HG02678 (cell line): ENCODE measurements at regions not wholly inside any gene's neighbourhood (a gene's known extent, or its start where the extent isn't known, plus 50 kb on each side); places are given as distances from the start of the nearest gene placed in this dataset.
A peak's percentile ranks its signal among the peaks of the same experiment; 100 is the strongest.

Source experiments
- ATAC-seq: cut with Tn5 transposase; IDR thresholded peaks from one replicate; pipeline ENCODE4 v1.9.1; 2021; ENCODE audit warnings: mild to moderate bottlenecking, moderate library complexity; ENCODE audit not compliant: unreplicated experiment

- no peak for ATAC-seq
Observed at GRCh38 chr18:51891876-51892275, 448.1 kb upstream of the DCC start.

GRCh38 chr18:51897884-51898283, 442.1 kb upstream of the DCC start:
- ATAC-seq, result no peak

- no peak for ATAC-seq
Observed at GRCh38 chr18:51907687-51908597, 432.1 kb upstream of the DCC start.

- ATAC-seq, result no peak
Observed at GRCh38 chr18:51908598-51908944, 431.4 kb upstream of the DCC start.

DNA sequence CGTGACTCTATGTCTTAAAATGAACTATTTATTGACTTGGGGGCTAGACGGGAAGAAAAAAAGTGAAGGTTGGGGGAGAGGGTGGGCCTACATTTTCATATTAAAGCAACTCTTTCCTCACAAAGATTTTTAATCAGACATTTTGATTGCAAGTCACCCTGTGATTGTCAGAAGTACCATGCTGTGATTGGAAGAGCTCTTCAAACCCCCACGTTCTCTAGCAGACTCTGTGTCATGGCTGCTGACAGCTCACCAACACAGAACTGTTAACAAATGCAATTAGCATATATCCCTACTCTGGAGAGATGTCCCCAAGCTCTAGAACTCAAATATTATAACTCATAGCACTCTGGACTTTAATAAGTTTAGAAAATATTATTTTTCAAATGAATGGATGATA, 428.4 kb upstream of the DCC start:
- no peak for ATAC-seq

GRCh38 chr18:51912381-51912780, 427.6 kb upstream of the DCC start:
- ATAC-seq, result no peak

DNA sequence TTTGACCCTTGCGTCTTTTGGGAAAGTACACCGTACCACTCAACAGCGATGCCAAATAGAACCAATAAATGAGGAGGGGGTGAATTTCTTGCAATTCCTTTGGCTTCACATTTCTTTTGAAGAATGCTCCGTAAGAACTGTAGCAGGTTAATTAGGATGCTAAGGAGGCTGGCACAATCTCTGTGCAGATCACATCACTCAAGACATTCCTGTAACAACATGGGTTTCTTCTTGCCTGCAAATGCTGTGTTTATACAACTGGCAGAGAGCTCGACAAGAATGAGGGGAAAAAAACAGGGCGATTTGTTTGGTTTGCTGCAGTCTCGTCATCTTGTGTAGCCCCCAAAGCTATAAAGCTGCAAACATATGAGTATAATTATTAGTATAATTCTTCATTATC, 424.8 kb upstream of the DCC start:
- no peak for ATAC-seq

- no peak for ATAC-seq
Observed at GRCh38 chr18:51921862-51922261, 418.1 kb upstream of the DCC start.

GRCh38 chr18:51933903-51934302, 406.1 kb upstream of the DCC start:
- no peak for ATAC-seq

DNA sequence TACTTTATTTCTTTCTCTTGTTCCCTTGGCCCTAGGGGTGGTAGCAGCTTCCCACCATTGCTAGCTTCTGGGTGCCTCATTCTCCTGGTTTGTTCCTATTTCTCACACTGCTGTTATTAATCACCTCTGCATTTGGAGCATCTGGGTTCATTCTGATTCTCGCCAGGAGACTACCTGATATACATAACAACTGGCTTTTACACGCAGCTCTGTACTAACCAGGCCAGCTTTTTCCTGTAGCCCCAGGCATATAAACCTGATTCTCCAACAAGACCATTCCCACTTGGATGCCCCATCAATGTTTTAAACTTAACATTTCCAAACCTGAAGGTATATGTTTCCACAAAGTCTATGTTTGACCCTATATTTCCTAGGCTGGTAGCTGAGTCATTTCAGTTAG, 403.9 kb upstream of the DCC start:
- ATAC-seq, result no peak

DNA sequence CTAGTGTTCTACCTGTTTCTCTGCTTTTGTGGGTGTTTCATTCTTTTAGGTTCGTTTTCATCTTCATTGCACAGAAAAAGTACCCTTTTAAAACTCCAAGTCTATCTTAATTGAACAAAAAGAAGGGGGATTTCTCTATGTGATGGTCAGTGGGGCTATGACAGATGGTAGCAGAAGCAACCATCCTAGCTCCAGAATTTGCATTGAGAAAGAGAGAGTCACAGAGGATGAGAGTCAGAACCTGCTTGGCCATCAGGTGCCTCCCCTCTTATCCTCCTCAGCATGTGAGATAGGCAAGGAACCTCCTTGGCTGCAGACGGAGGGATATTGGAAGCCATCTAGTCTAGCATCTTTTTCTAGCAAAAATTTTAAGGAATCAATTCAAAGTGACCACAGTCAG, 398.0 kb upstream of the DCC start:
- ATAC-seq, result peak; percentile 50

GRCh38 chr18:51943281-51943680, 396.7 kb upstream of the DCC start:
- no peak for ATAC-seq

DNA sequence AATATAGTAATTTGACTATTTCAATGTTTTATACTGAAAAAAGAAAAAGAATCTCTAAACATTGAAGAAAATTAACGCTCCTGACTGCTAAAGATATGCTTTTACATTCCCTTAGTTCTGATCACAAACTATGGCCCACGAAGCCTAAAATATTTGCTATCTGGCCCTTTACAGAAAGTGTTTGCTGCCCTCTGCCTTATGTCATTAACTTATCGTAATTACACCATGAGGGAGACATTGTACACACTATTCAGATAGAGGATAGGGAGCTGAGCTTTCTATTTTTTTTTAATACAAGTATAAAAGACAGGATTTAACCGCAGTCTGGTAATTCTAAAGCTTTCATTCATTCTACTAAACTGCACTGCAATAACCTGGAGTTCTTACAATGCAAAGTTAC, 393.1 kb upstream of the DCC start:
- ATAC-seq, result no peak

GRCh38 chr18:51952844-51953243, 387.2 kb upstream of the DCC start:
- ATAC-seq, result no peak

DNA sequence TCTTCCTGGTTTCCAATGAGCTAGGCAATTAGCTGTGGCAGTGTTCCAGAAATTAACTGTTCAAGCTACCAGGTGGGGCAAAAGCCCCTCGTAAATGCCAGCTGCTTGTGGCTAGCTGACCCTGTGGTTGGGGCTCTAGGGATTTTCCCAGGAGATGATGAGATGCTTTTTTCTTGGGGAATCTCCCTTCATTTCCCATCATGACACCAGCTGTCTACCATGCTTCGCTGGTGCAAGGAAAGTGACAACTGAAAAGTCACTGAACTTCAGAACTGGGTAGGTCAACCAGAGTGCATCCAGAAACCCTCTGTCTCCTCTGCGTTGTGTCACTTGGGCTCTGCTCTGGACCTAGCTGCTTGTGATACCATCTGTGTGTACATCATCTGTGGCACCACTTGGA, 386.5 kb upstream of the DCC start:
- peak; percentile 87 for ATAC-seq

- no peak for ATAC-seq
Observed at GRCh38 chr18:51955136-51955535, 384.9 kb upstream of the DCC start.

DNA sequence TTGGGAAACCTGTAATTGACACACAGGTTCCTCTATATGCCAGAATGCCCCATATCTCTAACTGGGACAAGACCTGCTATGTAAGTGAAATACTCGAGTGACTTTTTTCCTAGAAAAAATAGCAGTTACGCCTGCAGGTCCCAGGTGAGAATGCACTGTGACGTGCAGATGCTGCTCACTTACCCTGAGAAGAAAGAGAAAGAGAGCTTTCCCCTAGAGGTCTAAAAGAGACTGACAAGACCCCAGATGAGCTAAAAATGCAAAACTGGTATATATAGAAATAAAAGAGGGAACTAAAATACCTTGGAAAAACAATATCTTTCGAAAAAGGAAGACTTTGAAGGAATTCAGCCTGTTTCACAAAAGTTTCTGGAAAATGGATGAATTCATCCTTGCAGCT, 383.0 kb upstream of the DCC start:
- no peak for ATAC-seq

- ATAC-seq, result no peak
Observed at GRCh38 chr18:51980101-51980500, 359.9 kb upstream of the DCC start.

DNA sequence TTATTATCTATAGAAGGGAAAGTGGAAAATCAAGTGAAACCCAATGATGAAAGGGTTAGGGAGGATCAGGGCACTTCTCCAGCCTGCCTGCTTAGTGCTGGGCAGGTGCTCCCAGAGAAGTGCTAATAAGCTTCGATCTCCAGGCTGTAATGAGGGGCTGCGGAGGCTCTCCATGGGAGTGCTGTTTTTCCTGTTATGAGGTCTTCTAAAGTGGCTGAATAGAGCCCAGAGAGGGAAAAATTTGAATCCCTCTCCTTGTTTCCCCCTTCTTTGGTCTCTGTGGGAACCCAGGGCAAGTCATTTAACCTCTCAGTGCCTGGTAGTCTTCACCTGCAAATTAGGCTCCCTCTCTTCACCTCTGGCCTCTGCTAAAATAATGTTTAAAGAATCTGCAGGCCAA, 351.7 kb upstream of the DCC start:
- ATAC-seq, result no peak

- ATAC-seq, result no peak
Observed at GRCh38 chr18:51997129-51997528, 342.9 kb upstream of the DCC start.

DNA sequence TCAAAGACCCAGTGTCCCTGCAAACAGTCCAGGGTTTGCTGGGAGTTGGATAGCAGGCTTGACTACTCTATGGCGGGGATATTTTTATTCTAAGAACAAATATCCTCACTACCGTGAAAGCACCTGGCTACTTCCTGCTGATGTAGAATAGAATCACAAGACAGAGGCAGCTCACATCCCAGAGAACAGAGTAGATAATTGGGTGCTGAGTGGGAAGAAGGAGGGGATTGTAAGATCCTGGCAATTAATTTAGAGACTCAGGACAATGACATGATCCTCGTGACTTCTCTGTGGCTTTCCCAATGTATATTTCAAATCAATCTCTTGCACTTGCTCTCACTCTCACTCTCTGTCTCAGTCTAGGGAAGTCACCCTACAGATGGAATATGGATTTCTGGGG, 341.9 kb upstream of the DCC start:
- no peak for ATAC-seq

- no peak for ATAC-seq
Observed at GRCh38 chr18:51998711-51999110, 341.3 kb upstream of the DCC start.

GRCh38 chr18:51999351-51999750, 340.6 kb upstream of the DCC start:
- ATAC-seq, result no peak
